GM08714 (cell line): ENCODE measurements at regions not wholly inside any gene's neighbourhood (a gene's known extent, or its start where the extent isn't known, plus 50 kb on each side); places are given as distances from the start of the nearest gene placed in this dataset.
"Not testable (repeated sequence)": the region's sequence is repeated elsewhere in the genome, so short reads cannot be mapped to it uniquely, and the experiment has no call there.

Experiments used
- H3K4me3 ChIP-seq: fragments of 200-500 bp; sonication (Bioruptor generic); 2 replicates; pipeline ENCODE4 v1.5.1; 2014; ENCODE audit warnings: mild to moderate bottlenecking, low read length, inconsistent platforms
- ZNF274 ChIP-seq: IDR thresholded peaks from 2 replicates; pipeline ENCODE4 v1.6.1; 2012; ENCODE audit warnings: mild to moderate bottlenecking, low read depth, low read length

DNA sequence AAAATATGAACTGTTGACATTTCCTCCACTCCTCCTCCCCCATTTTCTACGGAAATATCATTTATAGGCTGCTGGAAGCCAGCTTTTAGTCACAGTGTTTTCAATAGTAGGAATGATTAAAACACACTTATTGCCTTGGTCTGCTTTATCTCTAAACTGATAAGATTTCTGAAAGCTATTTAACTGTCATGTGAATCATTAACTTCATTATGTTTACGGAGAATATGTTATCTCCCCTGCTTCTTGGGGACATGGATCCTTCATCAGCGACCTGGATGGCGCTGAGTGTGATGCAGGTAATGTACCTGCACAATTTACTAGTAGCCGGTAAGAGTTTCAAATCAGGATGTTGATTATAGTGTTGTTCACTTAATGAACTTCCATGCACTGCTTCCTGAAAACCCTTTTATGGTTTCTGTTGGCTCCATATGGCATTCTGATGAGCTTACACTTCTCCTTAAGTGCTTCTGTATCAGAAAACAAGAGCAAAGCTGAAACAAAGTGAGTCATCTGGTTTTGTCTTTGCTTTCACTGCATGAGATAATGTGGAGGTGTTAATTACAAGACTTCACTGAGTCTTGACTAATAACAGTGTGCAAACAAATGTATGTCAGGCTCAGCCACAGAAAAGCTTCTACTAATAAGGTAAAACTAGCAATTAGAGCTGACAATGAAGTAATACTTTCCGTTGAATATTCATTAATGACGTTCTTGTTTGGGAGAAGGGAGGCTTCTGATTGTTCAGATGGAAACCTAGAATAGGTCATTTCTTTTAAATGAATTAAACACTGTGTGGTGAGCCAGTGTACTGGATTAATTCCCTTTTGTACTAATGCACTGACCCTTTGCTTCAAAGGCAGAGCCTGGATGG is 162.4 kb upstream of the ZNF608 start:
- H3K4me3 ChIP-seq, result no peak overlapping the region
- no peak for TF ChIP-seq ZNF274

DNA sequence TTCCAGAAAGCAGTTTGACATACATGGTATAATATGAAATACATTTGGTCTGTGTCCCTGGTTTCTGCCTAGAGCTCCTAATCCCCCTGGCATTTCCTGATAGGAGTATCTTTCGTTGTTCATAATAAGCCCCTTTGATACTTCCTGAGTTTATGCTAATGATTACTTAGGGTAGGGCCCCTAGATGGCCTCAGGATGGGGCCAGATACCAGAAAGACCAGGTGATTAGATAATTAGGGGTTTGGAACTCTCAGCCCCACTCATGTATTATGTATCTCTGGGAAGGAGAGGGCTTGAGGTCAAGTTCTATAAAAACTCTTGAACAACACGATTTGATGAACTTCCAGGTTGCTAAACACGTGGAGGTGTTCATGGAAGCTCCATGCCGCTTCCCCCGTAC is 163.3 kb upstream of the ZNF608 start:
- no peak for TF ChIP-seq ZNF274
- no peak overlapping the region for H3K4me3 ChIP-seq

DNA sequence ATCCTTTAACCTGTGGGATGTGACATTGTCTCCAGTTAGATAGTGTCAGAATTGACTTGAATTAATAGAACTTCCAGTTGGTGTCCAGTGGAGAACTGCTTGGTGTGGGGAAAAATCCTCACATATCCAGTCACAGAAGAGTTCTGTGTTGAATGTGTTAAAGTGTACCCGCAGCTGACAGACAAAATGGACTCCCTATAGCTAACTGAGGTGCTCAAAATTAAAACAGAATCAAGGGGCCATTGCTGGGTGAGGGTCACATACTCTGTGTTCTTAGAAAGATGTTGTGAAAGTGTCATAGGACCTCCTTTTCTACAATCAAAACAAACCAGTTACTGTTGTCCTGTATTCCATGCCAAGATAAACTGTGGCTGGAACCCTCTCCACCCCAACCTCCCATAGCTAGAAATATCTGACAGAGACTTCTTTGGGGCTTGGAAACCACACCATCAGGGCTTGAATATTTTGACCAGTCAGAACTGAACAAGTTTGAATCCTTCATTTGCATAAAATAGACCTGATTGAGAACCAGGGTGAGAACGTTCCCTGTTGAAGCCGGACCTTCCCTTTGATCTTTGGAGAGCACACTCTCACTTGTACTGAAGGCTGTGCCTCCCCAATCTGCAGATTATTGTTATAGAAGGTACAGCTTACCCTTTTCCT is 164.0 kb upstream of the ZNF608 start:
- H3K4me3 ChIP-seq, result no peak overlapping the region

DNA sequence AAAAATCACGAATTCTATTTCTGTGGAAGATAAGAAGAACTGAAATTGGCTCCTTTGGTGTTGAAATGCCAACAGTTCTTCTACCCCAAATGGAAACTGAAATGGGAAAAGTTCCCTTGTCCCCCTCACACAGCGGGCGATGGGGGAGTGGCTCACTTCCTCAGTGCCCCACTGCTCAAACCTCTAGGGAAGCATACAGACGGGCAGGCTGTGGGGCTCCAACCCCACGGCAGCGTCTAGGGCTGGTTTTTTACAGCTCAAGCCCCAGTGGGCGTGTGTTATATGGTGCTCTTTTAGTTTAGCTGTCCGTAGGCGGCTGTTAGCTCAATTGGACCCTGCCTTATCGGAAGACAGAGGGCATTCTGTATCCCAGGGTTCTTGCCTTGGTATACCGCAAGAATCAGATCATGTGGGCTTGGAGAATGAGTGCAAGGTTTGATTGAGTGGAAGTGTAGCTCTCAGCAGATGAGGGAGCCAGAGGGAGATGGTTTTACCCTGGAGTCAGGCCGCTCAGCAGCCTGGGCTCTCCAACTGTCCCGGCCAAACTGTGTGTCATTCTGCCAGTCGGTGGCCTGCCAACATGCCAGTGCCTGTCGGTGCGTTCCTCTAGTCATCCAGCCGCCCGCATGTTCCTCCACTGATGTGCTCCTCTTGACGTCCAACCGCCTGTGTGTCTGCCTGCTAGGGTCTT is 166.3 kb upstream of the ZNF608 start:
- H3K4me3 ChIP-seq, result no peak overlapping the region
- no peak for TF ChIP-seq ZNF274

More for the DNA sequence above, 164.0 kb upstream of the ZNF608 start:
- no peak for TF ChIP-seq ZNF274

DNA sequence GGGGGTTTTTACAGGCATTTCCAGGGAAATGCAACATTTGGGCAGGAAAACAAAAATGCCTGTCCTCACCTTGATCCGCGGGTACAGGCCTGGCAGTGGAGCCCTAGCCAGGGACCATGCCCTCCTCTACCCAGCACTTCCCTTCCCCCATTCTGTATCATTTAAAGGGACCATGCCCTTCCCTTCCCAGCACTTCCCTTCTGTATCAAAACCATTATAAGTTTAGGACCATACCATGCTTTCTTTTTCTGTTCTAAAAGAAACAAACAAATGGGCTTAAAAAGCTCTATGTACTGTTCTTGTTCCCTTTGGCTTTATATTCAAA is 166.9 kb upstream of the ZNF608 start:
- no peak overlapping the region for H3K4me3 ChIP-seq
- TF ChIP-seq ZNF274, result no peak

DNA sequence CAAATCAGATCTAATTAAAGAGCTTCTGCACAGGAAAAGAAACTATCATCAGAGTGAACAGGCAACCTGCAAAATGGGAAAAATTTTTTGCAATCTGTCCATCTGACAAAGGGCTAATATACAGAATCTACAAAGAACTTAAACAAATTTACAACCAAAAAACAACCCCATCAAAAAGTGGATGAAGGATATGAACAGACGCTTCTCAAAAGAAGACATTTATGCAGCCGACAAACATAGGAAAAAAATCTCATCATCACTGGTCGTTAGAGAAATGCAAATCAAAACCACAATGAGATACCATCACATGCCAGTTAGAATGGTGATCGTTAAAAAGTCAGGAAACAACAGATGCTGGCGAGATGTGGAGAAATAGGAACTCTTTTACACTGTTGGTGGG is 169.9 kb upstream of the ZNF608 start:
- not testable (repeated sequence) for H3K4me3 ChIP-seq

DNA sequence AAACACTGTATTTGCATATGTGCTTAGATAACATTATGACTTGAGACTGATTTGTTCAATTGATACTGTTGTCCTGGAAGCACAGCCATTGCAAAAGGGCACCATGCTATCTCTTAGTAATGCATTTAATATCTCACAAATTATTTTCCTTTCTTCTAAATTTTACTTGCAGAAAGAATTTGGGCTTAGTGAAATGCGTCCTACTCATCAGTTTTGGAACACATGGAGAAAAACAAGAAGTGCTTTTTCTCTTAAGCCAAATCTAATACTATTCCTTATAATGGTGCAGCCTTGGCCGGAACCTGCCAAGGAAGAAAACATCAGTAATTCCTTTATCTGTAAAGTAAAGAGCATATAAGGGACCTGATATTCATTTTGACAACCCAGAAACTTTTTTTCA is 172.2 kb upstream of the ZNF608 start:
- no peak overlapping the region for H3K4me3 ChIP-seq
- no peak for TF ChIP-seq ZNF274

DNA sequence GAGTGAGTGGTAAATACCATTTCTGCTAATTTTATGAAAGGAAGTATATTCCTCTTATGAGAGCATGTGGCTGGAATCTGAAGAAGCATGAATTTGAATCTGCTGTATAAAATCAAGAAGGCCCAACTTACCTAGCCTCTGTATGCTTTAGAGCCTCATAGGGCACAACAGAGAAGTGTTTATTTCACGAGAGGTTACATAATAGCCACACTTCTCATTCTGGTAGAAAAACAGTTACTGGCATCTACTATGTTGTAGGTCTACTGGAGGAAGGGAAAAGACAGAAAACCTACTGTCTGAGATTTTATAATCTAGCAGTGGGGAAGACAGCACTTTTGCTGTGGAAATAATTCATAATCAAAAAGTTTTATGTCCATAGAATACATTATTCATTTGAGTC is 172.6 kb upstream of the ZNF608 start:
- no peak for TF ChIP-seq ZNF274
- no peak overlapping the region for H3K4me3 ChIP-seq

DNA sequence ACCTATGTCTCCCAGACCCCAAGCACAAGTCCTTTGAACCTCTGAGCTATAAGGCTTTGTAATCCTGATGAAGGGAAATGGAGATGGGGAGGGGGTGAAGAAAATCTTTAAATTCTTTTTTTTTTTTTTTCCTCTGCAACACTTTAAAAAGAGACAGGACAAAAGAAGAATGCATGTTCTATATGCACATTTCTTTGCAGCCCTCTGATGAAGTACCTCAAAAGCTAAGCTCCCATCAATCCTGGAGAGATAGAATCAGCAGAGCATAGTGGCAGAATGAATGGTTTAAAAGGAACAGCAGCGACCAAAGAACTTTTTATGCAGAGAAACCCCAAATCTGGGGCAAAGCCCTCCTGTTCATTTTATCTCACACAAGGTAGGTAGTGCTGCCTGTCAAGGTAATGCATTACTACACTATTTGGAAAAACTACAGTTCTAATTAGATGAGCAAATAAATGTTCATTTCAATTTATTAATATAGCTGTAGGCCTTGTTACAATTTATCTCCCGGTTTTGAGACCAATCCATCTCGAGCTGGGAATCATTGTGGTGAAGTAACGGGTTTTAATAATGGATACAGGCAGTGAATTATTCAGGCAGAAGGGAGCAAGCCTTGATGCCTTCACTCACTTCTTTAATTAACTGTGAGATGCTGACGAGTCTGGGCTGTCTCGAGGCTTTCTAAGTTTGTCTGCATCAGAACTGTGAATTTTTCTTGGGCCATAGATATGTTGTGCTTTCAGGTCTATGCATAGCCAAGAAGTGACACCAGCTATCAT is 173.5 kb upstream of the ZNF608 start:
- no peak overlapping the region for H3K4me3 ChIP-seq
- TF ChIP-seq ZNF274, result no peak

DNA sequence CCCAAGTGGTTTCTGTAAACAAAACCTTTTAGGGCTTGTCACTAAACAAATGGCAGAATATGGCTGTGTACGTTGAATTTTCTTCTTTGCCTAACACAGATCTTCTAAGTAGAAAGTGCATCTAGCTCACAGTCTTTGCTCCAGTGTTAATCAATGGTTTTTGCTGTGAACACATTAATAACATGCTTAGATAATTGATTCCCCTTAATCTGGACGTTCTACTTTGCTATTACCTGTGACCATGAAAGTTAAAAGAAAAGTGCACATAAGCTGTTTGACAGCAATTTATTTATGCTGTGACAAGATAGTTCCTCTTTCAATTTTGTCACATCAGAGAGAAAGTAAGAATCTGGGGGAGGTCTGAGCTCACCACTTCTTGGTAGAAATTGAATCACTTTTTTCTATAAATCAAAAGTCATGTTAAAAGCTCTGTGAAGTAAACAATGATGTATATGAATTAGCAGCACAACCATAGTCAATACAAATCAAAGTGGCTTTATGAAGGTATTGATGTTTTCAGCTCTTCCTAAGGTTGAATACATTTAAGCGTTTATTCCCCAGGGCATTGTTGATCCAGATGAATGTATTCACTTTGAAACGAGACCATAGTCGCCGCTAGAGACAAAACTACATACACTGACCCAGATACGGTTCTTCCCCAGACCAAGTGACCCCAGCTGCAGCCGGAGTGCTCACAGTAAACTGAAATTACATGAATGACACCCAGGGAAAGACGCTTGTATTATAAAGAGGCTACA is 174.6 kb upstream of the ZNF608 start:
- H3K4me3 ChIP-seq, result peak overlapping the region; percentile 54; the same call in 1 of the 2 replicates
- TF ChIP-seq ZNF274, result no peak

DNA sequence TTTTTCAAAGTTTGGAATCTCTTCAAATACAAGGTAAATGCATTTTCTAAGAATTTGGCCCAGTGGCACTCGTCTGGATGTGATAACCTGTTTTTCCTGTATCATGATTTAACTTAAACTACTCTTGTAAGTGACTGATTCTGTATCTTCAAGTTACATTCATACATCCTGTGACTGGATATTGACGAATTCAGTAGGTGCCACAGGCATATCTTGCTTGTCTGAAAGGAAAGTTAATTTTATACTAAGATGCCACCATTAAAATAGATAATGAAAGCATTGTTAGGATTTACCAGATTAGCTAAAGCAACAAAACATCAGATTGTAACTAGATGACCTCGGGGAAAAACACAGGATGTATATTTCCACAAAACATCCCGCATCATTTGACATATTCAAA is 175.3 kb upstream of the ZNF608 start:
- H3K4me3 ChIP-seq, result peak overlapping the region; percentile 54; the same call in 1 of the 2 replicates
- TF ChIP-seq ZNF274, result no peak

DNA sequence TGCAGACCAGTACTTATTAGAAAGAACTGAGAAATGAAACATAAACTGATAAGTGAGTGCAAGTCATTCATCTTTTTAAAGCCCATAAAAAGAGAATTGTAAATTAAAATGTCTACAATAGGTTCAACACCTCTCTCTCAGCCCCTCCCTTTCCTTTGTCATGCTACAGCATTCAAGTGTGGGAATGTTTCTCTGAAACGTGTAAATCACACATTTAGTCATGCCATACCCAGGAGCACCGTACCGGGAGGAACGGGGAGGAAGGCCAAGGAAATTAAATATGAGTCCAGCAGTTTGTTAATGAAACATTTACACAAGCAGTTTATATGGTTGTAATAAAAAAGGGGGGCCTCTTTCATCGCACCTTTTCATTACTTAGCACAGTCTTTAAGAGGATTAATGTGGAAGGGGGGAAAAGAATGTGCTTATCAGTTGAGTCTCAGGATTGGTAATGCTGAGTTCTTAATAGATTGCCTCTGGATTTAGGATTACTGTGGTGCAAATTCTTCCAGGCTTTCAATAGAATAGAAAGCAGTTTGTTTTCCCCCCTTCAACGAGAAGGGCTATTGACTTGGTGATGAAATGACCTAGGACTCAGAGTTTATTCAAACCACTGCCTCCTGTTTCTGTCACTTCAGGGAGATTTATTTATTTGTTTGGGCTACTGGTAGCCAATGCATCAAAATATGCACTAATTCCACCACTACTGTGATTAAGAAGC is 176.0 kb upstream of the ZNF608 start:
- H3K4me3 ChIP-seq, result no peak overlapping the region
- TF ChIP-seq ZNF274, result no peak

DNA sequence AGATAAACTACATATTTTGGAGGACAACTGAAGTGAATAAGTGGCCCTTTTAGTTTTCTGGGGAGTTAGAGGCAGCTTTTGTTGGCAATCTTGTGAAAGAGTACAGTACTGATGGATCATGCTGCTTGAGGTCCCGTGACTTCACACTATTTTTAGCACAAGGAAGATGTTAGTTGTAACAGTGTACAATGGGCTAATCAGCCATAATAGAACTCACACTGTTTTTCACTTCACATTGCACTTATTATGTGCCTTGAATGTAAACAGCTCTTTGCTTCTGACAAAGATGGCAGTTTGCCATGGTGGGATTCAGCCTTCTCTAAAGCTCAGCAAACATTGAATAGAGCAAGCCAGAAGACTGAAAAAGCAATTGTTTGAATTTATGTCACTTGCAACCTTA is 176.7 kb upstream of the ZNF608 start:
- no peak overlapping the region for H3K4me3 ChIP-seq
- TF ChIP-seq ZNF274, result no peak
